Neural cell (in vitro differentiated cells): ENCODE measurements at regions not wholly inside any gene's neighbourhood (a gene's known extent, or its start where the extent isn't known, plus 50 kb on each side); places are given as distances from the start of the nearest gene placed in this dataset.
A peak's percentile ranks its signal among the peaks of the same experiment; 100 is the strongest.

Source experiments
- H2AFZ ChIP-seq: fragments of 200-600, 300-800 bp; sonication (generic), shearing (Covaris generic); 2 replicates; pipeline ENCODE4 v1.6.0; 2014; ENCODE audit warnings: low read depth, mild to moderate bottlenecking, antibody characterized with exemption, low read length, moderate library complexity
- H3F3A ChIP-seq: fragments of 200-600 bp; shearing (Covaris generic); 2 replicates; pipeline ENCODE4 v1.6.1; 2016; ENCODE audit warnings: mild to moderate bottlenecking, moderate library complexity, mixed read lengths, antibody characterized with exemption, low read length; ENCODE audit not compliant: insufficient read depth, poor library complexity, severe bottlenecking
- H3K27ac ChIP-seq: fragments of 200-600, 300-800 bp; sonication (generic), shearing (Covaris generic); 2 replicates; pipeline ENCODE4 v1.5.1; 2014; ENCODE audit warnings: mild to moderate bottlenecking, low read length, moderate library complexity
- H3K27me3 ChIP-seq: fragments of 300-800, 200-600 bp; sonication (generic), shearing (Covaris generic); 2 replicates; pipeline ENCODE4 v1.6.0; 2014; ENCODE audit warnings: mild to moderate bottlenecking, low read depth, low read length, moderate library complexity; ENCODE audit not compliant: insufficient read depth
- H3K36me3 ChIP-seq: fragments of 300-800, 200-600 bp; sonication (generic), shearing (Covaris generic); 2 replicates; pipeline ENCODE4 v1.5.1; 2014; ENCODE audit warnings: mild to moderate bottlenecking, antibody characterized with exemption, low read length, moderate library complexity; ENCODE audit not compliant: insufficient read depth
- H3K4me2 ChIP-seq: fragments of 300-800, 200-600 bp; sonication (generic), shearing (Covaris generic); 2 replicates; pipeline ENCODE4 v1.6.0; 2014; ENCODE audit warnings: mild to moderate bottlenecking, low read length
- H3K4me3 ChIP-seq: fragments of 300-800, 200-600 bp; sonication (generic), shearing (Covaris generic); 2 replicates; pipeline ENCODE4 v1.5.1; 2014; ENCODE audit warnings: mild to moderate bottlenecking, low read length, moderate library complexity
- H3K79me2 ChIP-seq: fragments of 200-600 bp; shearing (Covaris generic); replicated peaks from 2 replicates; pipeline ENCODE4 v1.6.0; 2014; ENCODE audit warnings: mild to moderate bottlenecking, low read length, moderate library complexity; ENCODE audit not compliant: insufficient read depth
- H3K9ac ChIP-seq: fragments of 300-800, 200-600 bp; sonication (generic), shearing (Covaris generic); 2 replicates; pipeline ENCODE4 v1.6.1; 2016; ENCODE audit warnings: mild to moderate bottlenecking, low read length, mixed read lengths
- H3K9me2 ChIP-seq: fragments of 200-600 bp; shearing (Covaris generic); 2 replicates; pipeline ENCODE4 v1.6.1; 2016; ENCODE audit warnings: mild to moderate bottlenecking, low read length, mixed read lengths; ENCODE audit not compliant: insufficient read depth
- H3K9me3 ChIP-seq: fragments of 200-600, 300-800 bp; sonication (generic), shearing (Covaris generic); 2 replicates; pipeline ENCODE4 v1.6.1; 2016; ENCODE audit warnings: mild to moderate bottlenecking, mixed run types, low read length, moderate library complexity, mixed read lengths
- H4K20me1 ChIP-seq: fragments of 200-600 bp; shearing (Covaris generic); 2 replicates; pipeline ENCODE4 v1.6.1; 2016; ENCODE audit warnings: mild to moderate bottlenecking, mixed run types; ENCODE audit not compliant: insufficient read depth
- EP300 ChIP-seq: fragments of 450-650 bp; conservative IDR thresholded peaks from 2 replicates; pipeline ENCODE4 v1.6.1; 2014; ENCODE audit warnings: antibody characterized with exemption, mild to moderate bottlenecking, moderate library complexity; ENCODE audit not compliant: poor library complexity, severe bottlenecking
- EZH2 ChIP-seq: fragments of 200-600, 300-800 bp; shearing (Covaris generic), sonication (generic); IDR thresholded peaks from 2 replicates; pipeline ENCODE4 v1.6.1; 2014; ENCODE audit warnings: antibody characterized with exemption, low read length, borderline replicate concordance, mild to moderate bottlenecking; ENCODE audit not compliant: insufficient read depth, poor library complexity, severe bottlenecking
- MXI1 ChIP-seq: fragments of 450-650 bp; conservative IDR thresholded peaks from 2 replicates; pipeline ENCODE4 v1.6.1; 2014; ENCODE audit warnings: antibody characterized with exemption, mild to moderate bottlenecking; ENCODE audit not compliant: poor library complexity, severe bottlenecking
- POLR2AphosphoS5 ChIP-seq: IDR thresholded peaks from 2 replicates; pipeline ENCODE4 v1.6.1; 2012
- RAD21 ChIP-seq: fragments of 450-650 bp; conservative IDR thresholded peaks from 2 replicates; pipeline ENCODE4 v1.6.1; 2014; ENCODE audit warnings: antibody characterized with exemption, mild to moderate bottlenecking, moderate library complexity
- SMC3 ChIP-seq: fragments of 450-650 bp; conservative IDR thresholded peaks from 2 replicates; pipeline ENCODE4 v1.6.1; 2014; ENCODE audit warnings: antibody characterized with exemption, mild to moderate bottlenecking, moderate library complexity; ENCODE audit not compliant: poor library complexity
- TAF1 ChIP-seq: IDR thresholded peaks from 2 replicates; pipeline ENCODE4 v1.6.1; 2012; ENCODE audit warnings: low read depth
- TF ChIP-seq, protein P1 (sequence below): fragments of 450-650 bp; IDR thresholded peaks from 2 replicates; pipeline ENCODE4 v1.5.1; 2014; ENCODE audit warnings: antibody characterized with exemption, mild to moderate bottlenecking, moderate library complexity; ENCODE audit not compliant: poor library complexity, severe bottlenecking
- TF ChIP-seq, protein P2 (sequence below): IDR thresholded peaks from 2 replicates; pipeline ENCODE4 v1.6.1; 2012; ENCODE audit warnings: borderline replicate concordance

DNA sequence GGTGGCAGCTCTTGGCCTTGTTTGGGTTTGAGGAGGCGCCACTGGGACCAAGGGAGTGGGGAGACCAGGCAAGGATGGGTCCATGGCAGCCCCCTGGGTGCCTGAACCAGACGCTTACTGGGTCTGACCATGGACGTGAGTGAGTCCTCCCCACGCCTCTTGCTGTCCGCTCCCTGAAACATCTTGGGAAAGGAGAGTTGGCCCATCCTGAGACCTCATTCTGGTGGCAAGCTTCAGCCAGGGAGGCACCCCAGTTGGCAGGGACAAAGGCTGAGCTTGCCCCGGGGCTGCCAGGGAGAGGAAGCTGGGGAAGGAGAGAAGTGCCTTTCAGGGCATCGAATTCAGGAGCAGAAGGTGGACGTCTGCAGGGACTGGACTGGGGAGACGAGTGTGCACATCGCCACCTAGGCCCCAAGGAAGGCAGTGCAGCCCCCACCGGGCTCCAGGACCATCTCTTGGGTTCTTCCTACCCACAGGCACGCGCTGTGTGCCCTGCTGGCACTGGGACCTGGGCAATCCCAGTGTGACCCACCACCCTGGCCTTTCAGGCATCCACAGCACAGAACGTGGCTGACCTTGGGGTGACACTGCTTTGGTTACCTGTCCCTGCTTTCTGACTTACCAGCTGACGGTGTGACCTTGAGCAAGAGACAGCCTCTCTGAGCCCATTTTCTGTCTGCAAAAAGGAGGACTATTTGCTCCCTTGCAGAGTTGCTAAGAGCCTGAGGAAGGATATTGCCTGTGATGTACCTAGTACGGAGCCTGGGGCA is 132.9 kb upstream of the WNT4 start:
- Histone ChIP-seq H3K36me3 (no peaks in the 10 kb centered on the region), H3K9ac (no peak overlapping the region), H3K27ac (no peak overlapping the region), H4K20me1 (no peaks in the 10 kb centered on the region), H3K4me3 (no peak overlapping the region), H3K9me2 (no peaks in the 10 kb centered on the region), H3K4me2 (no peak overlapping the region), H2AFZ (no peak overlapping the region), H3K27me3 (no peaks in the 10 kb centered on the region), H3K9me3 (no peaks in the 10 kb centered on the region), H3K79me2 (no peaks in the 10 kb centered on the region), H3F3A (no peaks in the 10 kb centered on the region)
- TF ChIP-seq RAD21 (peak; percentile 27), MXI1 (no peak), POLR2AphosphoS5 (no peak)
- TF ChIP-seq, protein P1, sequence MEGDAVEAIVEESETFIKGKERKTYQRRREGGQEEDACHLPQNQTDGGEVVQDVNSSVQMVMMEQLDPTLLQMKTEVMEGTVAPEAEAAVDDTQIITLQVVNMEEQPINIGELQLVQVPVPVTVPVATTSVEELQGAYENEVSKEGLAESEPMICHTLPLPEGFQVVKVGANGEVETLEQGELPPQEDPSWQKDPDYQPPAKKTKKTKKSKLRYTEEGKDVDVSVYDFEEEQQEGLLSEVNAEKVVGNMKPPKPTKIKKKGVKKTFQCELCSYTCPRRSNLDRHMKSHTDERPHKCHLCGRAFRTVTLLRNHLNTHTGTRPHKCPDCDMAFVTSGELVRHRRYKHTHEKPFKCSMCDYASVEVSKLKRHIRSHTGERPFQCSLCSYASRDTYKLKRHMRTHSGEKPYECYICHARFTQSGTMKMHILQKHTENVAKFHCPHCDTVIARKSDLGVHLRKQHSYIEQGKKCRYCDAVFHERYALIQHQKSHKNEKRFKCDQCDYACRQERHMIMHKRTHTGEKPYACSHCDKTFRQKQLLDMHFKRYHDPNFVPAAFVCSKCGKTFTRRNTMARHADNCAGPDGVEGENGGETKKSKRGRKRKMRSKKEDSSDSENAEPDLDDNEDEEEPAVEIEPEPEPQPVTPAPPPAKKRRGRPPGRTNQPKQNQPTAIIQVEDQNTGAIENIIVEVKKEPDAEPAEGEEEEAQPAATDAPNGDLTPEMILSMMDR, result peak; percentile 45

DNA sequence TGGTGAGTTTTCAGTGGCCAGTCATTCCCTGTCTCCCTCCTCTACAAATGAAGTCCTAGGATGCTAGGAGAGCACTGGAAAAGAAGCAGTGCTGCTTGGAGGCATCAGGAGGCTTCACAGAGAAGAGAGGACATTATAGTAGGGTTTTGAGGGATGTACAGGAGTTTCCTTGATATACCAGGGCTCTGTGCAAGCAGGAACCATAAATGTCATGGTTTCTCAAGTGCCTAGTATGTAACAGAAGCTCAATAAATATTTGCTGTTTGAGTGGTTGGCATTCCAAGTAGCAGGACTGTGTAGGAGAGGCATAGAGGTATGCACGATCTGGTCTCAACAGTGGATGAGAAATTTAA is 133.5 kb upstream of the WNT4 start:
- Histone ChIP-seq H3K4me3 (no peak overlapping the region), H3K27ac (no peak overlapping the region), H3K36me3 (no peaks in the 10 kb centered on the region), H2AFZ (no peak overlapping the region), H3K9ac (no peak overlapping the region), H4K20me1 (no peaks in the 10 kb centered on the region), H3K9me2 (no peaks in the 10 kb centered on the region), H3K4me2 (no peak overlapping the region), H3K79me2 (no peaks in the 10 kb centered on the region), H3K27me3 (no peaks in the 10 kb centered on the region), H3F3A (no peaks in the 10 kb centered on the region), H3K9me3 (no peaks in the 10 kb centered on the region)
- TF ChIP-seq EP300 (no peak), POLR2AphosphoS5 (no peak), TAF1 (no peak), EZH2 (no peak), RAD21 (no peak), SMC3 (no peak), MXI1 (no peak)
- TF ChIP-seq, protein P2, sequence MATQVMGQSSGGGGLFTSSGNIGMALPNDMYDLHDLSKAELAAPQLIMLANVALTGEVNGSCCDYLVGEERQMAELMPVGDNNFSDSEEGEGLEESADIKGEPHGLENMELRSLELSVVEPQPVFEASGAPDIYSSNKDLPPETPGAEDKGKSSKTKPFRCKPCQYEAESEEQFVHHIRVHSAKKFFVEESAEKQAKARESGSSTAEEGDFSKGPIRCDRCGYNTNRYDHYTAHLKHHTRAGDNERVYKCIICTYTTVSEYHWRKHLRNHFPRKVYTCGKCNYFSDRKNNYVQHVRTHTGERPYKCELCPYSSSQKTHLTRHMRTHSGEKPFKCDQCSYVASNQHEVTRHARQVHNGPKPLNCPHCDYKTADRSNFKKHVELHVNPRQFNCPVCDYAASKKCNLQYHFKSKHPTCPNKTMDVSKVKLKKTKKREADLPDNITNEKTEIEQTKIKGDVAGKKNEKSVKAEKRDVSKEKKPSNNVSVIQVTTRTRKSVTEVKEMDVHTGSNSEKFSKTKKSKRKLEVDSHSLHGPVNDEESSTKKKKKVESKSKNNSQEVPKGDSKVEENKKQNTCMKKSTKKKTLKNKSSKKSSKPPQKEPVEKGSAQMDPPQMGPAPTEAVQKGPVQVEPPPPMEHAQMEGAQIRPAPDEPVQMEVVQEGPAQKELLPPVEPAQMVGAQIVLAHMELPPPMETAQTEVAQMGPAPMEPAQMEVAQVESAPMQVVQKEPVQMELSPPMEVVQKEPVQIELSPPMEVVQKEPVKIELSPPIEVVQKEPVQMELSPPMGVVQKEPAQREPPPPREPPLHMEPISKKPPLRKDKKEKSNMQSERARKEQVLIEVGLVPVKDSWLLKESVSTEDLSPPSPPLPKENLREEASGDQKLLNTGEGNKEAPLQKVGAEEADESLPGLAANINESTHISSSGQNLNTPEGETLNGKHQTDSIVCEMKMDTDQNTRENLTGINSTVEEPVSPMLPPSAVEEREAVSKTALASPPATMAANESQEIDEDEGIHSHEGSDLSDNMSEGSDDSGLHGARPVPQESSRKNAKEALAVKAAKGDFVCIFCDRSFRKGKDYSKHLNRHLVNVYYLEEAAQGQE, result no peak
- TF ChIP-seq, protein P1, result no peak
